ENCODE measurements at regions not wholly inside any gene's neighbourhood (a gene's known extent, or its start where the extent isn't known, plus 50 kb on each side); places are given as distances from the start of the nearest gene placed in this dataset.

- no peak for DNase-seq
- Histone ChIP-seq H3K4me1 (peaks cover 9% of the 10 kb centered on the region; the same call in 1 of the 2 replicates), H3K9me3 (no peaks in the 10 kb centered on the region), H3K27me3 (replicated peaks; ENCODE audit: control insufficient read depth, insufficient read depth, low read length) (no peaks in the 10 kb centered on the region), H3K4me3 (ENCODE audit: low read depth, low read length) (no peak overlapping the region), H3K36me3 (ENCODE audit: control insufficient read depth, insufficient read depth, low read length) (no peaks in the 10 kb centered on the region)
- Mint-ChIP-seq H3K9me3 (ENCODE audit: unreplicated experiment) (no peaks in the 10 kb centered on the region), H3K36me3 (ENCODE audit: insufficient read depth, unreplicated experiment) (no peaks in the 10 kb centered on the region), H3K4me1 (ENCODE audit: low read depth, unreplicated experiment) (peaks cover 10% of the 10 kb centered on the region), H3K4me3 (ENCODE audit: unreplicated experiment) (no peak overlapping the region), H3K27ac (ENCODE audit: unreplicated experiment) (no peak overlapping the region), H3K27me3 (ENCODE audit: insufficient read depth, unreplicated experiment) (peaks cover 4% of the 10 kb centered on the region)
- no TSS peak for BruUV-seq (replicated peaks)
- CTCF ChIA-PET: no interaction called here
- POLR2A ChIA-PET: no interaction called here
- no peak for TF ChIP-seq CTCF (IDR thresholded peaks at IDR 0.05; ENCODE audit: insufficient read depth in 1 of 2, low read depth in 1 of 2, low read length in 1 of 2, severe bottlenecking in 1 of 2, unreplicated experiment in 1 of 2)
- intact Hi-C loops (cut with micrococcal nuclease; ENCODE audit: unreplicated experiment): no loop called here
Measured at GRCh38 chr7:22895140-22895827, 72.6 kb upstream of the TOMM7 start.

GRCh38 chr7:22894546-22894945, 71.9 kb upstream of the TOMM7 start:
- BruUV-seq (replicated peaks): no TSS peak
- ChIA-PET CTCF (no interaction called here), POLR2A (no interaction called here)
- H3K27ac Mint-ChIP-seq (ENCODE audit: unreplicated experiment): no peak overlapping the region
- peaks cover 4% of the 10 kb centered on the region for H3K27me3 Mint-ChIP-seq (ENCODE audit: insufficient read depth, unreplicated experiment)
- Histone ChIP-seq H3K27me3 (replicated peaks; ENCODE audit: control insufficient read depth, insufficient read depth, low read length) (no peaks in the 10 kb centered on the region), H3K4me3 (ENCODE audit: low read depth, low read length) (no peak overlapping the region), H3K4me1 (peaks cover 9% of the 10 kb centered on the region; the same call in 1 of the 2 replicates), H3K36me3 (ENCODE audit: control insufficient read depth, insufficient read depth, low read length) (no peaks in the 10 kb centered on the region), H3K9me3 (no peaks in the 10 kb centered on the region)
- peaks cover 10% of the 10 kb centered on the region for H3K4me1 Mint-ChIP-seq (ENCODE audit: low read depth, unreplicated experiment)
- DNase-seq: no peak
- H3K36me3 Mint-ChIP-seq (ENCODE audit: insufficient read depth, unreplicated experiment): no peaks in the 10 kb centered on the region
- no peak overlapping the region for H3K4me3 Mint-ChIP-seq (ENCODE audit: unreplicated experiment)
- no peak for TF ChIP-seq CTCF (IDR thresholded peaks at IDR 0.05; ENCODE audit: insufficient read depth in 1 of 2, low read depth in 1 of 2, low read length in 1 of 2, severe bottlenecking in 1 of 2, unreplicated experiment in 1 of 2)
- H3K9me3 Mint-ChIP-seq (ENCODE audit: unreplicated experiment): no peaks in the 10 kb centered on the region
- intact Hi-C loops (cut with micrococcal nuclease; ENCODE audit: unreplicated experiment): no loop called here

- Mint-ChIP-seq H3K9me3 (ENCODE audit: unreplicated experiment) (no peaks in the 10 kb centered on the region), H3K4me3 (ENCODE audit: unreplicated experiment) (no peak overlapping the region), H3K27me3 (ENCODE audit: insufficient read depth, unreplicated experiment) (peaks cover 4% of the 10 kb centered on the region), H3K27ac (ENCODE audit: unreplicated experiment) (no peak overlapping the region), H3K4me1 (ENCODE audit: low read depth, unreplicated experiment) (no peaks in the 10 kb centered on the region), H3K36me3 (ENCODE audit: insufficient read depth, unreplicated experiment) (no peaks in the 10 kb centered on the region)
- no peaks in the 10 kb centered on the region for H3K36me3 ChIP-seq (ENCODE audit: control insufficient read depth, insufficient read depth, low read length)
- H3K4me1 ChIP-seq: no peaks in the 10 kb centered on the region
- BruUV-seq (replicated peaks): no TSS peak
- intact Hi-C loops (cut with micrococcal nuclease; ENCODE audit: unreplicated experiment): no loop called here
- ChIA-PET CTCF (no interaction called here), POLR2A (no interaction called here)
- H3K27me3 ChIP-seq (replicated peaks; ENCODE audit: control insufficient read depth, insufficient read depth, low read length): no peaks in the 10 kb centered on the region
- H3K4me3 ChIP-seq (ENCODE audit: low read depth, low read length): no peak overlapping the region
- DNase-seq: no peak
- no peak for TF ChIP-seq CTCF (IDR thresholded peaks at IDR 0.05; ENCODE audit: insufficient read depth in 1 of 2, low read depth in 1 of 2, low read length in 1 of 2, severe bottlenecking in 1 of 2, unreplicated experiment in 1 of 2)
- no peaks in the 10 kb centered on the region for H3K9me3 ChIP-seq
Measured at GRCh38 chr7:22890773-22891172, 68.1 kb upstream of the TOMM7 start.
